A549 (cell line): ENCODE measurements at regions not wholly inside any gene's neighbourhood (a gene's known extent, or its start where the extent isn't known, plus 50 kb on each side); places are given as distances from the start of the nearest gene placed in this dataset.

Source experiments
- ATAC-seq, 2 experiments: fragments of 200-7000 bp in 1 of 2; fragments of >200 bp in 1 of 2; cut with Nextera tagmentation in 1 of 2; cut with Tn5 transposase in 1 of 2; 3 replicates each; pipeline versions ENCODE4 v1.8.0 to v1.9.1; 2018 to 2020; ENCODE audit warnings: mild to moderate bottlenecking in 1 of 2, moderate library complexity in 1 of 2
- CTCF ChIA-PET: fragments of 300-600 bp; sonication (Branson Sonifier 250); formaldehyde crosslinking; extraction: SDS; loops from one replicate; lab custom pipeline; 2021; ENCODE audit warnings: antibody characterized with exemption, inconsistent platforms; lab: Yijun Ruan, JAX
- POLR2A ChIA-PET: fragments of 350-600 bp; formaldehyde crosslinking; extraction: SDS; loops from one replicate; lab custom pipeline; 2021; ENCODE audit warnings: antibody characterized with exemption, inconsistent platforms; lab: Yijun Ruan, JAX
- DNase-seq, 2 experiments: peaks; one replicate each; pipeline versions ENCODE4 v3.0.0 to v3.0.0-alpha.2; 2011 to 2016; ENCODE audit warnings: low read depth in 1 of 2, low spot score in 1 of 2
- FAIRE-seq: peaks from 2 replicates; lab custom pipeline; 2011; peaks lifted over from hg19 to GRCh38; lab: Jason Lieb, UNC
- H3K27ac ChIP-seq, 2 experiments: fragments of >200 bp; sonication (Bioruptor Twin); formaldehyde crosslinking; 3 replicates each; pipeline ENCODE4 v1.5.1; 2016 to 2017
- H3K4me1 ChIP-seq: fragments of >200 bp; sonication (Bioruptor Twin); formaldehyde crosslinking; 3 replicates; pipeline ENCODE4 v1.6.1; 2016
- H3K4me2 ChIP-seq: fragments of >200 bp; sonication (Bioruptor Twin); formaldehyde crosslinking; 3 replicates; pipeline ENCODE4 v1.6.1; 2016
- H3K4me3 ChIP-seq: fragments of >200 bp; sonication (Bioruptor Twin); formaldehyde crosslinking; 3 replicates; pipeline ENCODE4 v1.5.1; 2016
- H3K9me3 ChIP-seq: fragments of >200 bp; sonication (Bioruptor Twin); formaldehyde crosslinking; 3 replicates; pipeline ENCODE4 v1.6.1; 2016
- BHLHE40 ChIP-seq: IDR thresholded peaks from 2 replicates; pipeline ENCODE4 v1.6.1; 2012; ENCODE audit warnings: low read depth, low read length, inconsistent platforms
- FOXS1 ChIP-seq: fragments of 250-450 bp; sonication (Bioruptor Pico); IDR thresholded peaks from 2 replicates; pipeline ENCODE4 v1.5.0; 2020; ENCODE audit warnings: mild to moderate bottlenecking, moderate library complexity
- HOXB5 ChIP-seq: fragments of 250-450 bp; sonication (Bioruptor Pico); IDR thresholded peaks from 2 replicates; pipeline ENCODE4 v1.5.0; 2020; ENCODE audit warnings: mild to moderate bottlenecking, moderate library complexity
- JUN ChIP-seq, 2 experiments: fragments of >200 bp; sonication (Bioruptor Twin); formaldehyde crosslinking; IDR thresholded peaks; 2 replicates in 1 of 2; 3 replicates in 1 of 2; pipeline ENCODE4 v1.6.1; 2016 to 2017
- KDM5A ChIP-seq: fragments of 200-600 bp; sonication (generic); IDR thresholded peaks from 2 replicates; pipeline ENCODE4 v1.6.1; 2016; ENCODE audit warnings: antibody characterized with exemption, mild to moderate bottlenecking
- MYC ChIP-seq: IDR thresholded peaks from 2 replicates; pipeline ENCODE4 v1.6.1; 2012; ENCODE audit warnings: mild to moderate bottlenecking, inconsistent platforms, low read length, improper control_type of control experiment, borderline replicate concordance
- PHF8 ChIP-seq: fragments of 200-600 bp; sonication (generic); IDR thresholded peaks from 2 replicates; pipeline ENCODE4 v1.6.1; 2016; ENCODE audit warnings: low read depth, mild to moderate bottlenecking, antibody characterized with exemption, moderate library complexity, borderline replicate concordance
- POLR2AphosphoS2 ChIP-seq: conservative IDR thresholded peaks from 2 replicates; pipeline ENCODE4 v1.6.1; 2012; ENCODE audit warnings: low read length, improper control_type of control experiment, inconsistent platforms
- RAD21 ChIP-seq, 2 experiments: fragments of >200 bp in 1 of 2; sonication (Bioruptor Twin) in 1 of 2; formaldehyde crosslinking in 1 of 2; IDR thresholded peaks in 1 of 2; conservative IDR thresholded peaks in 1 of 2; 2 replicates in 1 of 2; 3 replicates in 1 of 2; pipeline ENCODE4 v1.6.1; 2012 to 2018; ENCODE audit warnings: inconsistent platforms in 1 of 2
- RARB ChIP-seq: fragments of 250-450 bp; sonication (Bioruptor Pico); IDR thresholded peaks from 2 replicates; pipeline ENCODE4 v1.8.0; 2021; ENCODE audit warnings: mild to moderate bottlenecking, moderate library complexity
- TP53 ChIP-seq: fragments of 250-450 bp; sonication (Bioruptor Pico); IDR thresholded peaks from 2 replicates; pipeline ENCODE4 v1.5.0; 2021; ENCODE audit warnings: mild to moderate bottlenecking, moderate library complexity
- ZC3H11A ChIP-seq: fragments of 450-650 bp; IDR thresholded peaks from 2 replicates; pipeline ENCODE4 v1.6.1; 2014; ENCODE audit warnings: antibody characterized with exemption, mild to moderate bottlenecking
- WGBS: methylation state at CpG from one replicate; pipeline ENCODE4 v1.1.6; 2017; ENCODE audit errors: missing lambda C conversion rate; 5-methylcytosine and 5-hydroxymethylcytosine counted together
- TF ChIP-seq, protein P1 (sequence below): fragments of 150-350 bp; IDR thresholded peaks from 2 replicates; pipeline ENCODE4 v1.6.1; 2014; ENCODE audit warnings: low read depth, mild to moderate bottlenecking, low read length
- TF ChIP-seq, protein P2 (sequence below): fragments of 450-650 bp; IDR thresholded peaks from 2 replicates; pipeline ENCODE4 v1.6.1; 2014; ENCODE audit warnings: antibody characterized with exemption
- TF ChIP-seq, protein P3 (sequence below): fragments of 200-600 bp; sonication (generic); IDR thresholded peaks from 2 replicates; pipeline ENCODE4 v1.6.1; 2016; ENCODE audit warnings: antibody characterized with exemption, mild to moderate bottlenecking, moderate library complexity
- TF ChIP-seq, protein P4 (sequence below): fragments of 250-450 bp; sonication (Bioruptor Pico); IDR thresholded peaks from 2 replicates; pipeline ENCODE4 v1.5.0; 2021; ENCODE audit warnings: mild to moderate bottlenecking, moderate library complexity, borderline replicate concordance

DNA sequence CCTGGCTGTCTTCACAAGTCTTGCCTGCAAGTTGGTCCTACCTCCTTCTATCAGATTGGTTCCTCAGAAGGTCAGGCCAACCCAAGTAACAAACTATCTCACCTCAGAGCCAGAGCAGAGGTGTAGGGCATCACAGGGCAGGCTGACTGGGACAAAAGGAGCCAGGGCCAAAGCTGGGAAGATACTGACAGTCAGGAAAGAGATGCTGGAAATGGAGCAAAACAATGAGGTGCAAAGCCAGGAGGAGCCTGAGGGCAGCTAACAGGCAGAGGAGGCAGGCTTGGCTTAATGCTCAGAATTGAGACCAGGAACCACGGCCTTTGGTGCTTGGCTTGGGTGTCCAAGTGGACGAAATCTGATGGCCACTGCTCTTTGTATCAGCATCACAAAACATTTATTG lies 68.4 kb upstream of the PNMA1 start:
- ChIA-PET CTCF (interaction anchor here (9.0 kb wide), 1 partner anchor 23 kb away, joined by 73 read pairs; a partner anchor contains a TSS), POLR2A (no interaction called here)
- WGBS: 92% methylated on average over 2 of the region's 2 CpGs
- no peaks in the 10 kb centered on the region for H3K9me3 ChIP-seq
- no peak overlapping the region for H3K4me3 ChIP-seq
- H3K27ac ChIP-seq: 0 out of 6 replicates have a peak overlapping the region, but pooled peaks of 1 of the 2 experiments have one; percentile 100
- TF ChIP-seq JUN (IDR thresholded peaks at IDR 0.05) (no peak), RARB (CRISPR knock-in tag) (no peak), POLR2AphosphoS2 (no peak), HOXB5 (CRISPR knock-in tag) (no peak), ZC3H11A (no peak), PHF8 (no peak)
- TF ChIP-seq, protein P1, sequence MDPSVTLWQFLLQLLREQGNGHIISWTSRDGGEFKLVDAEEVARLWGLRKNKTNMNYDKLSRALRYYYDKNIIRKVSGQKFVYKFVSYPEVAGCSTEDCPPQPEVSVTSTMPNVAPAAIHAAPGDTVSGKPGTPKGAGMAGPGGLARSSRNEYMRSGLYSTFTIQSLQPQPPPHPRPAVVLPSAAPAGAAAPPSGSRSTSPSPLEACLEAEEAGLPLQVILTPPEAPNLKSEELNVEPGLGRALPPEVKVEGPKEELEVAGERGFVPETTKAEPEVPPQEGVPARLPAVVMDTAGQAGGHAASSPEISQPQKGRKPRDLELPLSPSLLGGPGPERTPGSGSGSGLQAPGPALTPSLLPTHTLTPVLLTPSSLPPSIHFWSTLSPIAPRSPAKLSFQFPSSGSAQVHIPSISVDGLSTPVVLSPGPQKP: no peak
- no peak for FAIRE-seq
- DNase-seq: no peak
- ATAC-seq: no peak
- H3K4me1 ChIP-seq: peaks cover 25% of the 10 kb centered on the region
- H3K4me2 ChIP-seq: no peak overlapping the region

DNA sequence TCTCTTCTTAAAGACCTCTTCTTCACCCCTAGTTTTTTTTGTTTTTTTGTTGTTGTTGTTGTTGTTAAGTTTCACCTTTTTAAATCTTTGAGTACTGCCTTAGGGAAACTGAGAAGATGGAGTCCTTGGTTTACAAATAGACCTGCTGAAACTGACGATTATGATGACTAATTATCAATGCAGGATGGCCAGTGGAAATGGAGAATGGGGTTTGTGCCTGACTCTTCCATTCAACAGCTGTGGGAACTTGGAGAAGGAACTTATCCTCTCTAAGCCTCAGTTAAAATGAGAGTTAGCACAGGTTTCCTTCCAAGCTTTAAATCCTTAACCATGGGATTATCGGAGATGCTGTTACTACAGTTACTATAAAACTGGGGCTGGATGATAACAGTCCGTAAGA lies 66.7 kb upstream of the PNMA1 start:
- 92% methylated on average over 3 of the region's 3 CpGs for WGBS
- no peak overlapping the region for H3K4me2 ChIP-seq
- DNase-seq: no peak
- H3K27ac ChIP-seq: no peak overlapping the region
- TF ChIP-seq BHLHE40: no peak
- no peak for TF ChIP-seq MYC
- TF ChIP-seq KDM5A: no peak
- TF ChIP-seq, protein P2, sequence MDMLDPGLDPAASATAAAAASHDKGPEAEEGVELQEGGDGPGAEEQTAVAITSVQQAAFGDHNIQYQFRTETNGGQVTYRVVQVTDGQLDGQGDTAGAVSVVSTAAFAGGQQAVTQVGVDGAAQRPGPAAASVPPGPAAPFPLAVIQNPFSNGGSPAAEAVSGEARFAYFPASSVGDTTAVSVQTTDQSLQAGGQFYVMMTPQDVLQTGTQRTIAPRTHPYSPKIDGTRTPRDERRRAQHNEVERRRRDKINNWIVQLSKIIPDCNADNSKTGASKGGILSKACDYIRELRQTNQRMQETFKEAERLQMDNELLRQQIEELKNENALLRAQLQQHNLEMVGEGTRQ: no peak
- no peak for TF ChIP-seq FOXS1 (CRISPR knock-in tag)
- TF ChIP-seq, protein P3, sequence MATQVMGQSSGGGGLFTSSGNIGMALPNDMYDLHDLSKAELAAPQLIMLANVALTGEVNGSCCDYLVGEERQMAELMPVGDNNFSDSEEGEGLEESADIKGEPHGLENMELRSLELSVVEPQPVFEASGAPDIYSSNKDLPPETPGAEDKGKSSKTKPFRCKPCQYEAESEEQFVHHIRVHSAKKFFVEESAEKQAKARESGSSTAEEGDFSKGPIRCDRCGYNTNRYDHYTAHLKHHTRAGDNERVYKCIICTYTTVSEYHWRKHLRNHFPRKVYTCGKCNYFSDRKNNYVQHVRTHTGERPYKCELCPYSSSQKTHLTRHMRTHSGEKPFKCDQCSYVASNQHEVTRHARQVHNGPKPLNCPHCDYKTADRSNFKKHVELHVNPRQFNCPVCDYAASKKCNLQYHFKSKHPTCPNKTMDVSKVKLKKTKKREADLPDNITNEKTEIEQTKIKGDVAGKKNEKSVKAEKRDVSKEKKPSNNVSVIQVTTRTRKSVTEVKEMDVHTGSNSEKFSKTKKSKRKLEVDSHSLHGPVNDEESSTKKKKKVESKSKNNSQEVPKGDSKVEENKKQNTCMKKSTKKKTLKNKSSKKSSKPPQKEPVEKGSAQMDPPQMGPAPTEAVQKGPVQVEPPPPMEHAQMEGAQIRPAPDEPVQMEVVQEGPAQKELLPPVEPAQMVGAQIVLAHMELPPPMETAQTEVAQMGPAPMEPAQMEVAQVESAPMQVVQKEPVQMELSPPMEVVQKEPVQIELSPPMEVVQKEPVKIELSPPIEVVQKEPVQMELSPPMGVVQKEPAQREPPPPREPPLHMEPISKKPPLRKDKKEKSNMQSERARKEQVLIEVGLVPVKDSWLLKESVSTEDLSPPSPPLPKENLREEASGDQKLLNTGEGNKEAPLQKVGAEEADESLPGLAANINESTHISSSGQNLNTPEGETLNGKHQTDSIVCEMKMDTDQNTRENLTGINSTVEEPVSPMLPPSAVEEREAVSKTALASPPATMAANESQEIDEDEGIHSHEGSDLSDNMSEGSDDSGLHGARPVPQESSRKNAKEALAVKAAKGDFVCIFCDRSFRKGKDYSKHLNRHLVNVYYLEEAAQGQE: no peak
- no peak for TF ChIP-seq RAD21 (conservative IDR thresholded peaks at IDR 0.05 in 1 of 2, IDR thresholded peaks at IDR 0.05 in 1 of 2)
- TF ChIP-seq TP53 (CRISPR knock-in tag): no peak
- TF ChIP-seq, protein P4, sequence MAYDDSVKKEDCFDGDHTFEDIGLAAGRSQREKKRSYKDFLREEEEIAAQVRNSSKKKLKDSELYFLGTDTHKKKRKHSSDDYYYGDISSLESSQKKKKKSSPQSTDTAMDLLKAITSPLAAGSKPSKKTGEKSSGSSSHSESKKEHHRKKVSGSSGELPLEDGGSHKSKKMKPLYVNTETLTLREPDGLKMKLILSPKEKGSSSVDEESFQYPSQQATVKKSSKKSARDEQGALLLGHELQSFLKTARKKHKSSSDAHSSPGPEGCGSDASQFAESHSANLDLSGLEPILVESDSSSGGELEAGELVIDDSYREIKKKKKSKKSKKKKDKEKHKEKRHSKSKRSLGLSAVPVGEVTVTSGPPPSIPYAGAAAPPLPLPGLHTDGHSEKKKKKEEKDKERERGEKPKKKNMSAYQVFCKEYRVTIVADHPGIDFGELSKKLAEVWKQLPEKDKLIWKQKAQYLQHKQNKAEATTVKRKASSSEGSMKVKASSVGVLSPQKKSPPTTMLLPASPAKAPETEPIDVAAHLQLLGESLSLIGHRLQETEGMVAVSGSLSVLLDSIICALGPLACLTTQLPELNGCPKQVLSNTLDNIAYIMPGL (CRISPR knock-in tag): no peak
- TF ChIP-seq PHF8: no peak
- TF ChIP-seq, all 56 proteins: peak for 0
- POLR2A ChIA-PET: no interaction called here
- CTCF ChIA-PET: interaction anchor here (0.8 to 9.0 kb wide), 4 partner anchors 21 to 52 kb away, joined by 3 to 73 read pairs (median 4); a partner anchor contains a TSS
- ATAC-seq (no peak), FAIRE-seq (no peak)
- no peak overlapping the region for H3K4me3 ChIP-seq
- peaks cover 25% of the 10 kb centered on the region for H3K4me1 ChIP-seq
- no peaks in the 10 kb centered on the region for H3K9me3 ChIP-seq
